Inflammatory macrophage treated with lipopolysaccharide for 1 hour (primary cell): ENCODE measurements at regions not wholly inside any gene's neighbourhood (a gene's known extent, or its start where the extent isn't known, plus 50 kb on each side); places are given as distances from the start of the nearest gene placed in this dataset.

Source experiments
- DNase-seq, 2 donors: peaks; one replicate each; pipeline ENCODE4 v3.0.0-alpha.2; 2020 to 2022

DNA sequence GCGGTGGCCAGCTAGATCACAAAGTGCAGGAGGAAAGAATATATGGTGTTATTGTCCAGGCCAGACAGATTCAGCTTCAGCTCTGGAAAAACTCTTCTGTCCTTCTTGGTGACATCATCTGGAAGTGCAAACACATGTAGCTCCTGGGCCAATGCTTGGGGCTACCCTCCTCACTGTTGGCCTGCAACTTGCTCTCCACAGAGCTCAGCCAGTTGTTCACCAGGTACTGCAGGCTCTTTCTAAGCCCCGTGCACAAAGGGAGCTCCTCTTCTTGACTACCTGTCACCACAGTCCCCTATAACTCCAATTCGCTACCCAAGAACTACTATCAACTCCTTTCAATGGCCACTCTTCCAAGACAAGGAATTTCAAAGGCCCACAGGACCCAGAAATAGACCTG is 1175.9 kb upstream of the CDH9 start:
- DNase-seq: no peak

DNA sequence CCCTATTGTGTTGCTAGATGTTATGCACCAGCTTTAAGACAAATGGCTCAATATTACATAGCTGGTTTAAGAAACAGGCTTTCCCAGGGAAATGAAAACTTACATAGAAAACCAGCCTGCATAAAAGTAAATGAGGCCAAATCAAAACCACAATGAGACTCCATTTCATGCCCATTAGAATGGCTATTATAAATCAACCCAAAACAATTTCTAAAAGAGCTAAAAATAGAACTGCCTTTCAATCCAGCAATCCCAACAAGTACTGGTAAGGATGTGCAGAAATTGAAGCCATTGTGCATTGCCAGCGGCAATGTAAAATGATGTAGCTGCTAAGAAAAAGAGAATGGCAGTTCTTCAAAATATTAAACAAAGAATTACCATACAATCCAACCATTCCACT is 1170.0 kb upstream of the CDH9 start:
- DNase-seq: no peak

DNA sequence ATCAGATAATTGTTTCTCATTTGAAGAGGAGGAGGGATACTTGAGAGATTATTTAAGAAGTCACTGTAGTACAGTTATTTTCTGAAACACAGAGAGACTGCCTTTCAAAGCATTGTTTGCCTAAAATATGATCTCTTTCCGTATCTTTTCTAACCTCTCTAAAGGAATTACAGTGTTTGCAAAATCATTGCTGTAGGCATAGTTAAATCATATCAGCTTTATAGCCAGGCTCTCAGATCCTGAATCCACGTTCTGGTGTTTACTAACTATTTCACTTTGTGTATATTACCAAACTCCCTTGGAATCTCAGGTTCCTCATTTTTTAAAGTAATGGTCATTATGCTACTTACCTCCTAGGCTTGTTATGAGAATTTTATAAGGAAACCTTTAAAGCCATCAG is 1151.6 kb upstream of the CDH9 start:
- no peak for DNase-seq

DNA sequence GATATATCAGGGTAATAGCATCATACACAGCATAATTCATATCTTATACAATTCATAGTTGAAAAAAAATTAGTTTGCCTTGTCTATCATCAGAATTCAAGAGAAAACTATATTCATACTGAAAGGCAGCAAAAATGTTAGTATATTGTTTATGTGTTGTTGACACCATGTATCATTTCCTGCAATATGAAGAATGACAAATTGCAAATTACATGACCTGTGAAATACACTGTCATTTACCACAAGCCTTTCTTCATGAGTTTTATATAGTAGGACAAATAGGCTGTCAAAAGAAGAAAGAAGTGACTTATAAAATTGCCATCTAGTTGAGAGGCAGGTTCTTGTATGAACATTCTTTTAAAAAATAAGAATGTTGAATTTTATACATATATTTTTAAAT is 1136.3 kb upstream of the CDH9 start:
- no peak for DNase-seq

DNA sequence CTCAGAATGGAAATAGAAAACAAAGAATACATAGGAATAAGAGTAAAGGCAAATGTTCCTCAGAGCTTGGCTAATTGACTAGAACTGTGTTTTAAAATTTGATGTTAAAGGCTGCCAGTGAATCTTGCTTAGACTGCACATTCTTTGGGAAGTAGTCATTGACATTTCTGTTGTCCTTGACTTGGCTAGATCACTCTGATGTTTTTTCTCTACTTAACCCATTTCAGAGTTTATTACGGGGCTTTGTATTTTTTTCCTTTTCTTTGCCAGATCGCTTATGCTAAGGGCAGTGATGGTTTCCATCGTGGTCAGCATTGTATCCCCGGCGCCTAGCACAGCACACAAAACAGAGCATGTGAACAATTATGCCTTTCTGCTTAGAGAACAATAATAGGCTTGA is 1126.7 kb upstream of the CDH9 start:
- no peak for DNase-seq

DNA sequence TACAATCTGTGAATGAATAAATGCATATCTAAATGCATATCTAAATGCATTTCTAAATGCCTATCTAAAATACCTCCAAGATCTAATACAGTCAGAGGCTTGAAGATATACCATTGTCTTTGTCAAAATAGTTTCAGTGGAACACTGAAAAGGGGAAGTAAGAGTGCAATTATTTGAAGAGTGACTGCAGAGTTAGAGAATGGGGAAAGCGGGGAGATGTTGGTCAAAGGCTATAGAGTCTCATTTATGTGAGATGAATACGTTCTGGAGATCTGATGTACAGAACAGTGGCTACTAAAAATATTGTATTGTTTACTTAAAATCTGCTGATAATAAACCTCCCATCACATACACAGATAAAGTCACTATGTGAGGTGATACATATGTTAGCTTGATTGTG is 1126.2 kb upstream of the CDH9 start:
- no peak for DNase-seq

DNA sequence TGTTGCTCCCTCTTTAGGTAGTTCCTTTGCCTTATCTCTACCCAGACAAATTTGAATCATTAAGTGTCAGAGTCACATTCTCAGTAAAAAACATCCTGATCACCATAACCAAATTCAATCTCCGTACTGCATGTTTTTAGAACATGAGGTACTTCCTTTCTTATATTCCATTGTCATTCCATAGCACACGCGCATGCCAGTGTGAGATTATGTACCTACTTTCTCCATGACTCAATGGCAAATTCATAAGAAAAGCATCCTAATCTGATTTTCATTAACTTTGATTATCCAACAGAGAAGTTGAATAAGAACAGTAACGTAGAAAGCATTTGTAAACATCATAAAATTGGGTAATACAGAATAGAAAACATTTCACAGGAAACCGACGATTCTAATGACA is 1118.6 kb upstream of the CDH9 start:
- DNase-seq: no peak

DNA sequence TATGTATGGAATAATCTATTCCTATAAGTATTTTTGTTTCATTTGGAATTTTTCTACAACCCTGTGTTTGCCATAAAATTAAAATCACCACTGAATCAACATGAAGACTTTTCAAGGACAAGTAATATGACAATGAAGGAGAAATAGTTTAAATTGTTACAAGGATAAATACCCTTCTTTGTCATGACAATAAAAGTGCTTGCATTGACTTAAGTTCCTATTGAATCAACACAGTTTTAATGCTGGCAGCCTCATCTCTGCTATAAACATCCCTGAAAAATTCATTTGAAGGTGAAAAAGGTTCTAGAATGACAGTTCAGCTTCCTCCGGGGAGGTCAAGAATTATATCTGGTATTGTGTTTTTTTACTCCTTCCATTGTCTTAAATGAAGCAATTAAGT is 1105.1 kb upstream of the CDH9 start:
- no peak for DNase-seq

DNA sequence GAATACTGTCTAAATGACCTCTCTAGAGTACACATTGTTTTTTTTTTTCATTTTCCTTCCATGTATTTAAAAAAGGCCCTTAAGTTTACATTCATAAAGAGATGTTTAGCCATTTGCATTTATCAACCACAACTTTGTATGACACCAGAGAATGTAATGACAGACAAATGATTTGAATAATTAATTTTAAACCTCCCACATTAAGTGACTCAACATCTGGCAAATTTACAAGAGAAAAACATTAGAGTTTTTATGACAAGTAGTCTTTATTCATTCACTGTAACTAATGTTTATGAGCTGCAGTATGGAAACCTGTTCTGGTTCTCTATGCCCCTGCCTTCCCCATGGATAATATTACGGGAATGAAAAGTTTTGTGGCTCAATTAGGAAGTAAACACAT is 1093.8 kb upstream of the CDH9 start:
- DNase-seq: no peak

DNA sequence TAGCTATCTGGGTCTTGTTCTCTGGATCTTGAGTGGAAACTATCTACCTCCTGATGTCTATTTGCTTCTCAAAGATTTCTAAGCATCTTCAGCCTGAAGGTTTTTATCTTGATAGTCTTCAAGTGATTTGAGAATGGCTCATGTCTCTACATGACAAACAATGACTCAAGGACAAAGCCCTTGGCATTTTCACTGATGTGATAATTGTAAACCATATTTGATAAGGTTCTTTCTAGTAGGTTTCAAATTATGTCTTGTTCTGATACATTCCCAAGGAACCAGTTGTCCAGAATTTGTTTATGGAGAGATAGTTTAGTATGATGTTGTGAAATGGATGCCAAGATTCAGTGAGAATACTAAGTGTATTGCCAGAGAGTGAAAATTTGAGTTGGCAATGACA is 1079.3 kb upstream of the CDH9 start:
- DNase-seq: no peak

DNA sequence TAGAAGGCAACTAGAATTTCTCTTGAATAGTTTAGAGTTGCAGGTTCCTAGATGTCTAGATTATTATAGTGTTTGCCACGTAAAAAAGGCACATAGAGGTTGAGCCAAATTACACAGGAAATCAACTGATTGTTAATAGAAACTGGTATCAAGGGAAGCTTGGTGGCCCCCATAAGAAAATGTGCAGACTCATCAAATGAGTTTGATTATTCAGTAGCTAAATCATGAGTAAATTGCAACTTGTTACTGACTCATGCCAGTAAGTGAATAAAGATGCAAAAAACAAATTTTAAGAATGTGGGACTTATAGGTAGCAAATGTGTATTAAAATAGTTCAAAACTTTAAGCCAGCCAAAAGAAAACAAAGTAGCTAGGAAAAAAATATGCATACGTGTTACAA is 1078.9 kb upstream of the CDH9 start:
- no peak for DNase-seq

DNA sequence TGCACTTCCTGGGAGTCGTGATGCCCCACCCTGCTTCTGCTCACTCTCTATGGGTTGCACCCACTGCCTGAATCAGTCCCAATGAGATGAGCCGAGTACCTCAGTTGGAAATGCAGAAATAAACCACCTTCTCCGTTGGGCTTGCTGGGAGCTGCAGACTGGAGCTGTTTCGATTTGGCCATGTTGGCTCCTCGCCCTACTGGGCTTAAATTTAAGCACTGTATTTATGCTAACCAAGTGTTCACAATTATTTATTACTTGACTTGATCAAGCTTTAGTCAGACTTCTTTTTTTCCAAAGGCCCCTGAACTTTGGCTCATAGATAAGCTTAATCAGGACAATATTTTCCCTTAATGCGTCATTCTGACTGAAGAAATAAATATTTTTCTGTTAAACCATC is 1072.4 kb upstream of the CDH9 start:
- DNase-seq: no peak

DNA sequence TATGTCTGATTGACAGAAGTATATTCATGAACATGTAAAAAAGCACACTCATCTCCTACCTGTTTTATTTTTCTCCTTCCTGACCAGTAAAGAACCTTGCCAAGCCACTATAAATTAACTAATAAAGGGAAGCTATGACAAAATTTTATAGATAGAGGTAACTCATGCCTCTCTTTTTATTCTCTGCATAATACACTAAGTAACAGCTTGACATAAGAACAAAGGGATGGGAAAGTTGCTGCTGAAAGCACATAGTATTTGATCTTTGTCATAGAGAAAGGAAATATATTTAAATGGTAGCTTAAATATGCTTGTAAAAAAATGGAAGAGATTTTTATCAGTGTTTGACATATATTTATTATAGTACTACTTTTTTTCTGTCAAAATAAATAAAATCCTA is 1065.7 kb upstream of the CDH9 start:
- DNase-seq: no peak

DNA sequence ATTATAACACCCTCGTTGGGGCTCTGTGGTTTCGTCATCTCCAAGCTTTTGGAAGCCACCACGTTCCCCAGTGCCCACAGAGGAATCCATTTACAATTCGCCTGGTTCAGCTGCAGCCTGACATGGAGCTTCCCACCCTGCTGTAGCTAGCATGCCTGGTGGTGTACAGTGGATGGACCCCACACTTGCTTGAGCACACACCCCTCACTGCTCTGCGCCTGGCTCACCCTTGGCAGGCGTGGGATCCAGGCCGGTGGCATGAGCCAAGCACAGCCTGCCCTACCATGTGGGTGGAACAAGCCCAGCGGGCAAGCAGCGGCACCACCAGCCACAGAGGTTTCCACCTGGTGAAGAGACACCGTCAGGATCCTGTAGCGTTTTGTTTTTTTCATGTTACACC is 1045.7 kb upstream of the CDH9 start:
- DNase-seq: no peak

DNA sequence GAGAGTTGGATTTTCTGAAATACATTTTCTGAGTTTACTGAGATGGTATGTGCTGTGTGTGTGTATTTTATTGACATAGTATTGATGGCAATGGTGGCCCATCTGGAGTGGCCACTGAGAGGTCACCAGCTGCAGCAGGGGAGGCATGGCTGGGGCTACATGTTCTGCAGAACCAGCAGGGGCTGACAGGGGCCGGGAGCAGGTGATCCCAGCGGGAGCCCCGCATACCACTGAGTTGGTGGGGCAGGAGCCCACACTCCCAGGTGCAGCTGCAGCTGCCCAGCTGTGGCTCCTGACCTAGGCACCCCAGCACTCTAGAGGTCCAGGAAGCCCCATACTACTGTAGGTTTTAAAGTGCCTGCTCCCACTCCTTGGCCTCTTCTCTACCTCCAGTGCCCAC is 1044.2 kb upstream of the CDH9 start:
- no peak for DNase-seq

DNA sequence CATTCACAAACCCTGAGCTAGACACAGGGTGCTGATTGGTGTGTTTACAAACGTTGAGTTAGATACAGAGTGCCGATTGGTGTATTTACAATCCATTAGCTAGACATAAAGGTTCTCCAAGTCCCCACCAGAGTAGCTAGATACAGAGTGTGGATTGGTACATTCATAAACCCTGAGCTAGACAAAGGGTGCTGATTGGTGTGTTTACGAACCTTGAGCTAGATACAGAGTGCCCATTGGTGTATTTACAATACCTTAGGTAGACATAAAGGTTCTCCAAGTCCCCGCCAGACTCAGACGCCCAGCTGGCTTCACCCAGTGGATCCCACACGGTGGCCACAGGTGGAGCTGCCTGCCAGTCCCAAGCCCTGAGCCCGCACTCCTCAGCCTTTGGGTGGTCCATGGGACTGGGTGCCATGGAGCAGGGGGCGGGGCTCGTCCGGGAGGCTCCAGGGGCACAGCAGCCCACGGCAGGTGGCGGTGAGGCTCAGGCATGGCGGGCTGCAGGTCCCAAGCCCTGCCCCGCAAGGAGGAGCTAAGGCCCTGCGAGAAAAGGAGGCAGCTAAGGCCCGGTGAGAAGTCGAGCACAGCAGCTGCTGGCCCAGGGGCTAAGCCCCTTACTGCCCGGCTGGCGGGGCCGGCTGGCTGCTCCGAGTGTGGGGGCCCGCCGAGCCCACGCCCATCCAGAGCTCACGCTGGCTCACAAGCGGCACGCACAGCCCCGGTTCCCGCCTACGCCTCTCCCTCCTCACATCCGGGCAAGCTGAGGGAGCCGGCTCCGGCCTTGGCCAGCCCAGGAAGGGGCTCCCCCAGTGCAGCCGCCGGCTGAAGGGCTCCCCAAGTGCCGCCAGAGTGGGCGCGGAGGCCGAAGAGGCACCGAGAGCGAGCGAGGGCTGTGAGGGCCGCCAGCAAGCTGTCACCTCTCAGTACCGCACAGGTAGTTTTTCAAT is 1039.2 kb upstream of the CDH9 start:
- DNase-seq: no peak

DNA sequence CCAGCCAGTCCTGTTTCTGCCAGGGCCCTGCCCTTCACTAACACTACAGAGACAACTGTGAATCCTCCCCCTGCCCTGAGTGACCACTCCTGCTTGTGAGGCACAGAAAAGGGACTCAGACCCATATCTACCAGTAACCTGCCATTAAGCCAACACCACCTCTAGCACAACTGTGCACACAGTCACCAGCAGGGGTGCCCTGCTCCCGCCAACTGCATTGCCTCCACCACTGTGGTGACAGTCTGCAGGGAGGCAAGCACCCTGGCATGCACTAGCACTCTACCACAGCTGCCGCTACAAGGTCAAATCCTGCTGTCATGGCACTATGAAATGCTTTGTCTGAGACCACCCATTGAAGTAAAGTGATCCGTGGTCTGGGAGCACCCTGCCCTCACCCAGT is 1028.5 kb upstream of the CDH9 start:
- no peak for DNase-seq

DNA sequence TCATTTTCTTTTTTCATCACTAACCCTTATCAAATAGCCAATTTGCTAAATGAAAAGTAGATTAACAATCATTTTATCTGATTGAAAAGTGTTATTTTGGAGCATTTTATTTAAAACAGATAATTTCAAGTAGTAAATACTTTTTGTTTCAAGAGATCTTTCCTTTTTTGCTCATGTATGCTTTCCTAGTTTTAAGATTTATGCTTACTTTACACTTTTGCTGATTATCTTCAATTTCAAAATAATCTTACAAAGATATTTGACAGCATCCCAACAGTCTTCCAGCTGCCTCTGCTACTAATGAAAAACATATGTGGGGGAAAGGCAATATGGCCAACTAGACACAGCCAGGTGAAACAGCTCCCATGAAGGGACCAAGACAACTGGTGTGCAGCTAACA is 1027.3 kb upstream of the CDH9 start:
- DNase-seq: no peak

DNA sequence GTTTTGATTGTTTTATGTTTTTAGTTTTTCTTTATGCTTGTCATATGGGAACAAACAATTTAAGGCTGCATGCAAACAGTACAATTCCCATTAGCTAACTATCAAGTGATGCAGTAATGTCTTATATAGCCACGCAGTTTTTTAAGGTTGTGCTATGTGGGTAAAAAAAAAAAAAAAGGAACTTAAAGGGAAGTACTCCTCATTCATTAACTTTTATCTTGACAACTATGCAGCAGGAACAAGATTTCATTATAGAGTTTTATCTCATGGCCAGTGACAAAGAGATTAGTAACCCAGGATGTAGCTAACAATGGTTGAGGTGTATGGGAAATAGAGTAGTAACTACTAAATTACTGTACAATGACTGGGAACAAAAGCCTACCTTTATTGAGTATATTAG is 1008.2 kb upstream of the CDH9 start:
- no peak for DNase-seq

DNA sequence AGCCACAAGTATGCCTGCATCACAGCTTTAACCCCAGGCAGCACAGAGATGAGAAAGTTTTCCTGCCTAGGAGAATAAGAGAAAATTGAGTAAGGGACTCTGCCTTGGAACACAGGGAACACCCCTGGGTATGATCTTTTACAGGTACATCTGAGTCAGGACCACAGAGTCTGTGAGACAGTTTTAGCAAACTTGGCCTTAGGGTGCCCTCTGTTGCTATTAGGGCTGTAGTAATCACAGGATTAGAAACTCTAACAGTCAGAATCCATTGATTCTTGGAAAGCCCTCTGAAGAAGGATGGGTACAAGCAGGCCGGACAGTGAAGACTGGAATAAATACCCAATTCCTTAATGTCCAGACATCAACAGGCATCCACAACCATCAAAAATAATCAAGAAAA is 989.5 kb upstream of the CDH9 start:
- no peak for DNase-seq

DNA sequence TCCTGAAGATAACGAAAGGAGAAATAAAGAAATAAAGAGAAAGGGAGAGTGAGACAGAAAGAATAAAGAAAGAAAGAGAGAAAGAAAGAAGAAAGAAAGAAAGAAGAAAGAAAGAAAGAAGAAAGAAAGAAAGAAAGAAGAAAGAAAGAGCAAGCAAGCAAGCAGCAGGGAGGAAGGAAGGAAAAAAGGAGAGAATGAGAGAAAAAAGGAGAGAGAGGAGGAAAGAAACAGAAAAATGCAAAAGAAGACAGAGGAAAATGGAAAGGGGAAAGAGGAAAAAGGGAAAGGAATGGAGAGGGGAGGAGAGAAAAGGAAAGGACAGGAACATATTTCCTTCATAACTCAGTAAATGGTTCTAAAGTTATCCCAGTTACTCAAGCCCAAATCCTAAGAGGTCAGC is 978.8 kb upstream of the CDH9 start:
- no peak for DNase-seq

DNA sequence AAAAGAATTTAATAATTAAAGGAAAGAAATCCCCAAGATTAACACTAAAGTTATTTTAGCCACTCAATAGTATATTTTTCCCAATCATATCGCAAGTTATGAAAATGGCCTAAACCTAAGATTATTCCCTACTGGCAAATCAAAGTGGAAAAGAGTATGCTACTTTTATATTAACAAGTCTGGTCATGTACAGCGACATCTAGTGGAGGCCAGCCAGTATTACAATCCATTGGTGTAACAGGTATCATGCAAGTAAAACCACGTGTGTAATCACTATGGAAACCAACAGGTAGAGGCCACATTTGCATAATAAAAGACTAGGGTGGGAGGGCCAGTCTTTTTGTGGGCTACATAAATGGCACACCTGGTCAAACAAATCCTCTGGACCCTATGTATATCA is 976.4 kb upstream of the CDH9 start:
- peak in 1 of 2 donors; percentile 7 for DNase-seq

DNA sequence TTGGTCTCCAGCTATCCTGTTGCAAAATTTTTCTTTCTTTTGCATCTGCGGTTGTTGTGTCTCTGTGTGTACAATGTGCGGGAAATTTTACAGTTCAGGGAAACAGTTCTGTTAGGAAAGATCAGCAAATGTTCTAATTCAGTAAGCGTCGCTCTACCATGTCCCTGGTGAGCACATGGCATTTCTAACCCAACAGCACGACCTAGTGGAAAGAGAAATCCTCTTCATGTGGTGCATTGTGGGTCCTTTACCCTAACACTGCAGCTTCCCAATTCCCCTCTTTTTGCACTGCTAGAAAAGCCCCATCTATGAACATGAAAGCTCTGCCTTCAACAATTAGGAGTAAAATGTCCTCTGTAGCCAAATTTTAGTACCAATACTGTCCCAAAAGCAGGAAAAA is 974.2 kb upstream of the CDH9 start:
- no peak for DNase-seq

DNA sequence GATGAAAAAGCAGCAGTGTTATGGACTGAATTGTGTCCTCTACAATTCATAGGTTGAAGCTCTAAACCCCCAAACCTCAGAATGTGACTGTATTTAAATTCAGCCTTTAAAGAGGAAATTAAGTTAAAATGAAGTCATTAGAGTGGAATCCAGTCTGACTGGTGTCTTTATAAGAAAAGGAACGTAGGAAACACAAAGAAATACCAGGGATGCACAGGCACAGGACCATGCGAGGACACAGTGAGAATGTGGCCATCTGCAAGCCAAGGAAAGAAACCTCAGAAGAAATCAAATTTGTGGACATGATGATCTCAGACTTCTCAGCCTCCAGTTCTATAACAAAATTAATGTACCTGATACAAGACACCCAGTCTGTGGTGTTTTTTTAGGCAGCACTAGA is 971.2 kb upstream of the CDH9 start:
- no peak for DNase-seq

DNA sequence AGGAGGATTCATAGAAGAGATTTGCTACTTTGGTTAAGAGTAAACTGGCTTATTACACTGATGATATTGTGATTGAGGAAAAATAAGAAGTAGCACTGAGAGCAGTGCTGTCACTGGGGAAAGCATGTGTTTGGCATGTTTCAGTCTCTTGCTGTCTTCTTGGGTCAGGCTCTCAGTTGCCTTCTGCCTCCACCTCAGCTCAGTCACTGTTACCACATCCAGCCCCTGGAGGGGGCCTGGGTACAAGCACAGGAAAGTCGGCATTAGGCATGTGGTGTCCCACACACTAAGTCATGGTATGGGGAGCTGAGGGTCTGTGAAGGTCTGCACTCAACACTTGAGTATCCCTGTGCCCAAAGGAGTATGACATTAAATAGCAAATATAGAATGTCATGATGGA is 958.3 kb upstream of the CDH9 start:
- no peak for DNase-seq
